HG03060 (cell line): ENCODE measurements at regions not wholly inside any gene's neighbourhood (a gene's known extent, or its start where the extent isn't known, plus 50 kb on each side); places are given as distances from the start of the nearest gene placed in this dataset.

Experiments used
- ATAC-seq: cut with Tn5 transposase; IDR thresholded peaks from one replicate; pipeline ENCODE4 v1.9.1; 2021; ENCODE audit warnings: low read depth, moderate number of reproducible peaks; ENCODE audit not compliant: unreplicated experiment

- ATAC-seq: no peak
Measured at GRCh38 chr3:178367817-178368617, 168.2 kb upstream of the KCNMB2 start.

- no peak for ATAC-seq
Measured at GRCh38 chr3:178369006-178369405, 167.2 kb upstream of the KCNMB2 start.

DNA sequence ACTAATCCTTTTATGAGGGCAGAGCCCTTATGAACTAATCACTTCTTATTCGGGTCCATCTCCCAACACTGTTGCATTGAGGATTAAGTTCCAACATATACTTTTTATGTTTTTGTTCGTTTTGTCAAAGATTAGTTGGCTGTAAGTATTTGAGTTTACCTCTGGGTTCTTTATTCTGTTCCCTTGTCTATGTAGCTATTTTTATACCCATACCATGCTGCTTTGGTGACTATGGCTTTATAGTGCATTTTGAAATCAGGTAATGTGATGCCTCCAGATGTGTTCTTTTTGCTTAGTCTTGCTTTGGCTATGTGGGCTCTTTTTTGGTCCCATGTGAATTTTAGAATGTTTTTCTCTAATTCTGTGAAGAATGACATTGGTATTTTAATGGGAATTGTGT lies 166.4 kb upstream of the KCNMB2 start:
- no peak for ATAC-seq

DNA sequence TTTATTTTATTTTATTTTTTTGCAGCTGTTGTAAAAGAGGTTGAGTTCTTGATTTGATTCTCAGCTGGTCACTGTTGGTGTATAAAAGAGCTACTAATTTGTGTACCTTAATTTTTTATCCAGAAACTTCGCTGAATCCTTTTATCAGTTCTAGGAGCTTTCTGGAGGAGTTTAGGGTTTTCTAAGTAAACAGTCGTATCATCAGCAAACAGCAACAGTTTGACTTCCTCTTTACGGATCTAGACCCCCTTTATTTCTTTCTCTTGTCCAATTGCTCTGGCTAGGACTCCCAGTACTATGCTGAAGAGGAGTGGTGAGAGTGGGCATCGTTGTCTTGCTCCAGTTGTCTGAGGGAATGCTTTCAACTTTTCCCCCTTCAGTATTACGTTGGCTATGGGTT lies 165.8 kb upstream of the KCNMB2 start:
- no peak for ATAC-seq

DNA sequence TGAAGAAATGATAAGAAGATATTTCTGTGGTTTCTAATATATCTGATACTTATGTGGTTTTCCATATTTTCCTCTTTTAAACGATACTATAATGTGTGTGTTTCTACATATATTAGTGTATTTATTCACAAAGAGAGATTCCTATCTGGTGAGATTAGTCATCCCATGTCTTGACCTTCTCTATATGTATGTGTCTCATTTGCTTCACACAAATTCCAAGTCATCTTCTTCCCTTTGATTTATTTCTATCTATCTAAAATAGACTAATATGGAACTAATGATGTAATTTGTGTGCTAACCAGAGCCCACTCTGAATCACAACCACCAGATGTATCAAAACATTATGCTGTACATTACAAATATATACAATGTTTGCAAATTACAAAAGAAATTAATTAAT lies 154.7 kb upstream of the KCNMB2 start:
- no peak for ATAC-seq

DNA sequence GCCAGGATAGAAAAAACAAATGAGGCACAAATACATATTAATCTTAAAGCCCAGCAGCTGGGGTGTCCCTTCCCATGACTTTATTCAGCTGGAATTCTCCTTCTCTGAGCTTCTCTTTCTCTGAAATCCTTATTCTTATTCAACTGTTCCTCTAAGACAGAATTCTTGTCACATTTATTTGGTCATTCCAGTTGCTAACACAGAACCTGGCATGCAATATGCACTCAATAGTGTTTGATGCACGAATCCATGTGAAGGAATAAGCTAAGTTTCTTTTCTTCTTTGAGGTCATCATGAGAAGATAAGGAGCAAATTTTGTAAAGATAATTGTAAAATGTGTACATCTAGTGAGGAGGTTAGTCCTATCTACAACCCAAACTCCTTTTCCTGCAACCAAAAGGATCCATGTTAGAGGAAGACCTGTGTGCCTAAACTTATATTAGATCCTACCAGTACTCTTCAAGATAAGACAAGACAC lies 154.2 kb upstream of the KCNMB2 start:
- ATAC-seq: no peak

GRCh38 chr3:178382449-178383061 lies 153.7 kb upstream of the KCNMB2 start:
- ATAC-seq: no peak

DNA sequence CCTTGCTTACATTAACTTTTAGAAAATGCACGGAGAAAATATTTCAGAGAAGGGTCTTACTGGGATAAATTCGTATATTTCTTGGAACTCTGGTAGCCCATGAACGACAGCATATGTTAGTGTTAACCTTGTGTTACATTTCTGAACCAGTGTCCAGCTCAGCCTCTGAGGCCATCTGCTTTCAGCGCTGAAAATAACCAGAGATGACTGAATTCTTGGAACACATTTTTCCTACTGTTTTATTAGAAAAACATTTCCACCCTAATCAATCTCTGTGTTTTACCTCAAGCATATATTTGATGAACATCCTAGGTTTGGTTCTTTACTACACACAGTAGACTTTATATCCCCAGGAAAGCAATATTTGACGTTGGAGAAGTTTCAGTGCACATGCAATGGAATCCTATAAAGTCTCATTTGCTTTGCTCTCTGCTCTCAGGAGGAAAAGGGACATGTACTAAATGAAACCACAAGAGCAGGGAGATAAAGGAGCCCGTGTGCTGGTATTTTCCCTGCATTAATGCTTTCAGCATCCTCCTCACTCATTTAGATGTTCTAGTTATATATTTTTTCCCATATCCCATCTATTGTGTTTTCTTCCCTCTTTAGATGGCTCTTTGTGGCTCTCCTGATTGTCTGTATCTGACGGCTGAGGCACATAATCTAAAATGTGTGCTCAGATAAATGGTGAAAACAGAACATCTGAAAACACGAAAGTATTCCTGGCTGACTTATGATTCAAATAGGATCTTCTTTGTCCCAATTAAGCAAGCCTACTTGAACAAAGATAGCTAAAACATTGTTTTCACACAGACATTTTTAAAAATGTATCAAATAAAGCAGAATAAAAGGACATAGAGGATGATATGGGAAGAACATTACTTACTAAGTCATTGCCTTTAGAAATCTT lies 151.7 kb upstream of the KCNMB2 start:
- no peak for ATAC-seq

DNA sequence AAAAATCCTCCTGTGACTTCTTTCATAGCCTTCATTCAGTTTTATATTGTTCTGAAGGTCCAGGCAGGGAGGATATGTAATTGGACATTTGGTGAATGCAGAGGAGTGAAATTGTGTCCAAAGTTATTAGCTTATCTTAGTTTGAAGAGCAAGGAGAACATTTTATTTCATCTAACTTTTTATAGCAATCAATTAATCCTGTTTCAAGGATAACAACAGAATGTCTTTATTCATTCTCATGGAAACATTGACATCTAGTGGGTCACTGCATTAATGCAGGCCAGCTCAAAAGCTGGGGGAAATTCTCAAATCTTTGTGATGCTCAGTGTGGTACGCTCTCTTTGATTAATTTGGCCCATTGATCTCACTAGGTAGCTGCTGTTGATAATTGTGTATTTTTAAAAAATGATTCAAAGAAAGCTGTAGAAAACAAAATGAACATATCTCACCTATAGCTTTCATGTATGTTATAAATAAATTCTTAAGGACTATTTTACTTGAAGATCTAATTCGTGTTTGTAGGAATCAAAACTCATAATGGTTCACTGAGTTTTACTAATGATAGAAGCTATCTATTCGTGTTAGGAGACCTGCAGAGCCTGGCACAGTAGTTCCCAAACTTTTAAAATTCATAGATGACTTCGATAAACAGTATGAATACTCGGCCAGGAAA lies 150.8 kb upstream of the KCNMB2 start:
- ATAC-seq: no peak

DNA sequence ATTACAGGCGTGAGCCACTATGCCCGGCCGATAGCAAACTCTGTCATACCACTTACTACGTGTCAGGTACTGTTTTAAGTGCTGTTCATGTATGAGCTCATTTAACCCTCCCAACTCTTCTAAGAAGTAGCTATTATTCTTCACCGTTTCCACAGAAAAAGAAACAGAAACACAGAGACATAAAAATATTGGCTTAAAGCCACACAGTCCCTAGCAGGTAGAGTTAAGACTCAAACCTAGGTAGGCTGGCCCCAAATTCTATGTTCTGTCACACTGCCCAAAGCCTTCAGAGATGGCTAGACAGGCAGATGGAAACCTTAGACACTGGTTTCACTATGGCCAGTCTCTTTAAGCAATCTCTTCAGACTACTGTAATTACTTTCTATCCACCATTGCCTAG lies 149.8 kb upstream of the KCNMB2 start:
- ATAC-seq: no peak

GRCh38 chr3:178386880-178387279 lies 149.4 kb upstream of the KCNMB2 start:
- ATAC-seq: no peak

GRCh38 chr3:178388473-178388872 lies 147.8 kb upstream of the KCNMB2 start:
- no peak for ATAC-seq

- ATAC-seq: no peak
Measured at GRCh38 chr3:178389258-178389657, 147.0 kb upstream of the KCNMB2 start.

DNA sequence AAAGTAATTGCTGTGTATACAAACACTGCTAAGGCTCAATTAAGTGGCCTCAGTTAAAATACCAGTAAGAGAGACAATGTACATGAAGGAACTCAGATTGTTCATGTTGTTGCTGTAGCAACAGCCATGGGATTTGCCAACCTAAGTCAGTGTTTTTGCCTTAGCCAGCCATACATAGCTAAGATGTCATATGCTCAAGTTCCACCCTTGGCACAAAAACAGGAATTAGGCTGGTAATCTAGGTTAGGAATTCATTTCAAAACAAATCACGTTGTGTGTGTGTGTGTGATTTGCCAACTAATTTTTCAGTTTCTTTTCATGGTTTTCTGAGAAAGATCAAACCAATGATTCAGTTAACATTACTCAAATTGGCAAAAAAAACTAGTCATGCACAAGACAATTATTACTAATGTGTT lies 143.7 kb upstream of the KCNMB2 start:
- no peak for ATAC-seq

- no peak for ATAC-seq
Measured at GRCh38 chr3:178393146-178393545, 143.1 kb upstream of the KCNMB2 start.

DNA sequence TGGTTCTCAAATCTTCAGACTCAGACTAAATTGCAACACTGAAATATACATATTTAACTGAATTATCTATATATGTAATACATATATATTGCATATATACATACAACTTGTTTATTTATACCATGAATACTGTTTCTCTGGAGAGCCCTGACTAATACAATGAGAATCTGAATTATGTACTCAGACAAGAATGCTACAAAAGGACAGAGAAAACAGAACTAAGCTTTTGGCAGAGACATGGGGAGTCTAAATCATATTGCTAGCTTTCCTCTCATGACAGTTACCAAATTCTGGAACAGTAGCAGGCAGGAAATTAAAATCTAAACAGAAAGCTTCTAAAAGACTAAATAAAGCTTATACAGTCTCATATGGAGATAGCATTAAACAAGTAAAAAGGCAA lies 142.4 kb upstream of the KCNMB2 start:
- ATAC-seq: no peak

DNA sequence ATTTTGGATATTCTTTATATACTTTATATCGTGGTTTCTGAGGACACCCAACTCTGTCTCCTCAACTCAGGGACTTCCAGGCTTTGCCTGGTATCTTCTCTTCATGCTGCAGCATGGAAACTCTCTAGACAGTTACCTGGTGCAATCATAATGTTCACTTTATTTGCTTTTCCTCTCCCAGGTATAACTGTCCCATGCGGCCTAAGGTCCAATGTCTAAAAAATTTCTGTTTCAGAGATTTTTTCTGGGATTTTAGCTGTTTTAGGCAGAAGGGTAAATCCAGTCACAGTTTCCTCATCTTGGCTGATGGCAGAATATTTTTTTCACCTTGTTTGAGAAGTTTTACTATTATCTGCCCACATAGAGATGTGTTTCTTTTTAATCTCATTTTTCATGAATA lies 139.9 kb upstream of the KCNMB2 start:
- no peak for ATAC-seq

GRCh38 chr3:178397202-178397601 lies 139.0 kb upstream of the KCNMB2 start:
- no peak for ATAC-seq

DNA sequence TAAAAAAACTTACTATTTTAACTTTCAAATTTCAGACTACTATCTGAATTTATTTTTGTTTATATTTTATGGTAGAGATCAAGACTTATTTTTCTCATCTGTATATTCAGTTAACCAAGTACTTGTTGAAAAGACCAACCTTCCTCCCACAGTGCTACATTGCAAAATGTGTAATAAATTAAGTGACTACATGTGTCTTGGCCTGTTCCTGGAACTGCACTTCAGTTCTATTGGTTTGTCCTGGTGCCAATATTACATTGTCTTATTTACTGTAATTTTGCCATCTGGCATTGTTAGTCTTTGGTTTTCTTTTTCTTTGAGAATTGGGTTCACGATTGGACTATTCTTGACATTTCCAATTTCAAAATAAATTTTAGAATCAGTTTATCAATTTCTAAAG lies 138.4 kb upstream of the KCNMB2 start:
- no peak for ATAC-seq

DNA sequence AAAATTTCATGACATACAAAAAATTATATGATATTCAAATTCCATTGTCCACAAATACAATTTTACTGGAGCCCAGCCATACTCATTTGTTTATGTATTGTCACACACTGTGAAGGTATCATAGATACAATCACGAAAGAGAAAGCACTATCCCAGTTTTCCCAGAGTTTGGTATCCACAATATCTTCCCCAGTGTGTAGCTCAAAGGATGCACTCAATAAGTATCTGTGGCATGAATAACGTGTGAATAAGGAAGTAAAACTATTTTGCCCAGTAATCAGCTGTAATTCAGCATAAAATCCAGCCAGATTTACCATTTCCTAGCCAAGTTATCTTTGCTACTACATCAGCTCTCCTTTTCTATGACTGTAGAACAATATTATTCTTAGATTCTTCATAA lies 131.3 kb upstream of the KCNMB2 start:
- ATAC-seq: no peak

GRCh38 chr3:178405531-178405930 lies 130.7 kb upstream of the KCNMB2 start:
- ATAC-seq: no peak
